Naive B cell (primary cell): ENCODE measurements at regions not wholly inside any gene's neighbourhood (a gene's known extent, or its start where the extent isn't known, plus 50 kb on each side); places are given as distances from the start of the nearest gene placed in this dataset.
"Not testable (repeated sequence)": the region's sequence is repeated elsewhere in the genome, so short reads cannot be mapped to it uniquely, and the experiment has no call there.

ENCODE experiments used
- ATAC-seq, 2 donors: fragments of 150-1000 bp; cut with Tn5 transposase; 2 replicates each; pipeline ENCODE4 v1.10.0; 2021; ENCODE audit warnings: low read depth in 2 of 2, mild to moderate bottlenecking in 2 of 2, moderate library complexity in 2 of 2
- DNase-seq: peaks from one replicate; pipeline ENCODE4 v3.0.0; 2022
- H3K27ac Mint-ChIP-seq, 6 donors: one replicate each; pipeline ENCODE4 v1.8.0; 2020 to 2022; ENCODE audit warnings: mild to moderate bottlenecking in 6 of 6, mixed read lengths in 6 of 6, moderate library complexity in 5 of 6, inconsistent platforms in 2 of 6
- H3K27me3 Mint-ChIP-seq, 3 donors: one replicate each; pipeline ENCODE4 v1.8.0; 2021 to 2022; ENCODE audit warnings: mixed read lengths in 3 of 3, mild to moderate bottlenecking in 1 of 3
- H3K36me3 Mint-ChIP-seq, 2 donors: one replicate each; pipeline ENCODE4 v1.8.0; 2020 to 2022; ENCODE audit warnings: mixed read lengths in 2 of 2, inconsistent platforms in 1 of 2, mild to moderate bottlenecking in 1 of 2
- H3K4me1 Mint-ChIP-seq, 3 donors: one replicate each; pipeline ENCODE4 v1.8.0; 2020 to 2022; ENCODE audit warnings: mixed read lengths in 3 of 3, inconsistent platforms in 1 of 3, mild to moderate bottlenecking in 1 of 3, moderate library complexity in 1 of 3
- H3K4me3 Mint-ChIP-seq, 8 donors: one replicate each; pipeline ENCODE4 v1.8.0; 2020 to 2022; ENCODE audit warnings: mild to moderate bottlenecking in 8 of 8, mixed read lengths in 8 of 8, moderate library complexity in 8 of 8, inconsistent platforms in 2 of 8
- H3K9me3 Mint-ChIP-seq, 7 donors: one replicate each; pipeline ENCODE4 v1.8.0; 2020 to 2022; ENCODE audit warnings: mixed read lengths in 7 of 7, mild to moderate bottlenecking in 5 of 7, inconsistent platforms in 2 of 7, moderate library complexity in 1 of 7

GRCh38 chr11:81190546-81190945, 1543.1 kb downstream of the FAM181B start:
- no peaks in the 10 kb centered on the region for H3K36me3 Mint-ChIP-seq
- DNase-seq, result no peak
- peaks cover 1 to 29% (median 7%) of the 10 kb centered on the region in 7 donors for H3K9me3 Mint-ChIP-seq
- no peaks in the 10 kb centered on the region for H3K4me1 Mint-ChIP-seq
- no peak overlapping the region for H3K27ac Mint-ChIP-seq
- ATAC-seq, result no peak
- H3K27me3 Mint-ChIP-seq, result no peaks in the 10 kb centered on the region
- H3K4me3 Mint-ChIP-seq, result no peak overlapping the region

GRCh38 chr11:81187033-81187432, 1546.6 kb downstream of the FAM181B start:
- not testable (repeated sequence) for DNase-seq, H3K4me3 Mint-ChIP-seq, H3K36me3 Mint-ChIP-seq, ATAC-seq, H3K27me3 Mint-ChIP-seq, H3K27ac Mint-ChIP-seq, H3K4me1 Mint-ChIP-seq
- peaks cover 3 to 27% (median 10%) of the 10 kb centered on the region in 7 donors for H3K9me3 Mint-ChIP-seq

- no peak overlapping the region for H3K27ac Mint-ChIP-seq
- no peaks in the 10 kb centered on the region for H3K36me3 Mint-ChIP-seq
- no peaks in the 10 kb centered on the region for H3K27me3 Mint-ChIP-seq
- H3K4me3 Mint-ChIP-seq, result no peak overlapping the region
- no peaks in the 10 kb centered on the region for H3K4me1 Mint-ChIP-seq
- peaks cover 0 to 7% (median 2%) of the 10 kb centered on the region in 7 donors for H3K9me3 Mint-ChIP-seq
- ATAC-seq (no peak), DNase-seq (no peak)
Measured at GRCh38 chr11:81174646-81175330, 1558.9 kb downstream of the FAM181B start.

GRCh38 chr11:81165164-81165563, 1568.5 kb downstream of the FAM181B start:
- peaks cover 0 to 4% (median 0%) of the 10 kb centered on the region in 7 donors for H3K9me3 Mint-ChIP-seq
- H3K4me3 Mint-ChIP-seq, result no peak overlapping the region
- no peaks in the 10 kb centered on the region for H3K27me3 Mint-ChIP-seq
- ATAC-seq, result no peak
- H3K4me1 Mint-ChIP-seq, result no peaks in the 10 kb centered on the region
- H3K36me3 Mint-ChIP-seq, result no peaks in the 10 kb centered on the region
- no peak overlapping the region for H3K27ac Mint-ChIP-seq
- no peak for DNase-seq

GRCh38 chr11:81159900-81160299, 1573.8 kb downstream of the FAM181B start:
- no peak overlapping the region for H3K4me3 Mint-ChIP-seq
- no peaks in the 10 kb centered on the region for H3K36me3 Mint-ChIP-seq
- ATAC-seq (no peak), DNase-seq (no peak)
- H3K9me3 Mint-ChIP-seq, result no peaks in the 10 kb centered on the region
- H3K27me3 Mint-ChIP-seq, result no peaks in the 10 kb centered on the region
- no peak overlapping the region for H3K27ac Mint-ChIP-seq
- H3K4me1 Mint-ChIP-seq, result no peaks in the 10 kb centered on the region

GRCh38 chr11:81135570-81135969, 1598.1 kb downstream of the FAM181B start:
- Mint-ChIP-seq H3K4me1 (no peaks in the 10 kb centered on the region), H3K4me3 (no peak overlapping the region), H3K9me3 (peaks cover 0 to 9% (median 0%) of the 10 kb centered on the region in 7 donors), H3K27me3 (no peaks in the 10 kb centered on the region), H3K27ac (no peak overlapping the region), H3K36me3 (no peaks in the 10 kb centered on the region)
- ATAC-seq (no peak), DNase-seq (no peak)

GRCh38 chr11:81129618-81130017, 1604.0 kb downstream of the FAM181B start:
- Mint-ChIP-seq H3K4me3 (no peak overlapping the region), H3K4me1 (no peaks in the 10 kb centered on the region), H3K9me3 (peaks cover 0 to 5% (median 0%) of the 10 kb centered on the region in 7 donors), H3K27ac (no peak overlapping the region), H3K36me3 (no peaks in the 10 kb centered on the region), H3K27me3 (no peaks in the 10 kb centered on the region)
- ATAC-seq (no peak), DNase-seq (no peak)

- Mint-ChIP-seq H3K27ac (no peak overlapping the region), H3K9me3 (peaks cover 0 to 4% (median 0%) of the 10 kb centered on the region in 7 donors), H3K4me1 (no peaks in the 10 kb centered on the region), H3K27me3 (no peaks in the 10 kb centered on the region), H3K36me3 (no peaks in the 10 kb centered on the region), H3K4me3 (no peak overlapping the region)
- DNase-seq (no peak), ATAC-seq (no peak)
Measured at GRCh38 chr11:81112718-81113117, 1620.9 kb downstream of the FAM181B start.

GRCh38 chr11:81104051-81104450, 1629.6 kb downstream of the FAM181B start:
- Mint-ChIP-seq H3K4me3 (no peak overlapping the region), H3K4me1 (no peaks in the 10 kb centered on the region), H3K27ac (no peak overlapping the region), H3K9me3 (peaks cover 0 to 11% (median 0%) of the 10 kb centered on the region in 7 donors), H3K27me3 (no peaks in the 10 kb centered on the region), H3K36me3 (no peaks in the 10 kb centered on the region)
- no peak for DNase-seq
- ATAC-seq, result no peak

GRCh38 chr11:81098471-81098870, 1635.2 kb downstream of the FAM181B start:
- no peaks in the 10 kb centered on the region for H3K36me3 Mint-ChIP-seq
- DNase-seq (no peak), ATAC-seq (no peak)
- no peaks in the 10 kb centered on the region for H3K4me1 Mint-ChIP-seq
- peaks cover 0 to 5% (median 0%) of the 10 kb centered on the region in 7 donors for H3K9me3 Mint-ChIP-seq
- H3K27me3 Mint-ChIP-seq, result no peaks in the 10 kb centered on the region
- H3K4me3 Mint-ChIP-seq, result no peak overlapping the region
- no peak overlapping the region for H3K27ac Mint-ChIP-seq

GRCh38 chr11:81092522-81092921, 1641.1 kb downstream of the FAM181B start:
- Mint-ChIP-seq H3K4me1 (no peaks in the 10 kb centered on the region), H3K27me3 (no peaks in the 10 kb centered on the region), H3K36me3 (no peaks in the 10 kb centered on the region), H3K9me3 (peaks cover 0 to 15% (median 2%) of the 10 kb centered on the region in 7 donors), H3K27ac (no peak overlapping the region), H3K4me3 (no peak overlapping the region)
- DNase-seq (no peak), ATAC-seq (no peak)

GRCh38 chr11:81089242-81089641, 1644.4 kb downstream of the FAM181B start:
- H3K27ac Mint-ChIP-seq, result no peak overlapping the region
- DNase-seq (no peak), ATAC-seq (no peak)

GRCh38 chr11:81080476-81080875, 1639.6 kb upstream of the TENM4 start:
- no peaks in the 10 kb centered on the region for H3K4me1 Mint-ChIP-seq
- no peaks in the 10 kb centered on the region for H3K36me3 Mint-ChIP-seq
- DNase-seq, result no peak
- no peaks in the 10 kb centered on the region for H3K27me3 Mint-ChIP-seq
- H3K4me3 Mint-ChIP-seq, result no peak overlapping the region
- no peak for ATAC-seq
- H3K27ac Mint-ChIP-seq, result no peak overlapping the region
- peaks cover 0 to 4% (median 2%) of the 10 kb centered on the region in 7 donors for H3K9me3 Mint-ChIP-seq

More at GRCh38 chr11:81089242-81089641, 1644.4 kb downstream of the FAM181B start:
- Mint-ChIP-seq H3K4me1 (no peaks in the 10 kb centered on the region), H3K4me3 (no peak overlapping the region), H3K27me3 (no peaks in the 10 kb centered on the region), H3K36me3 (no peaks in the 10 kb centered on the region), H3K9me3 (peaks cover 0 to 11% (median 1%) of the 10 kb centered on the region in 7 donors)

GRCh38 chr11:81072273-81072672, 1631.4 kb upstream of the TENM4 start:
- ATAC-seq, result no peak
- H3K9me3 Mint-ChIP-seq, result peaks cover 0 to 4% (median 3%) of the 10 kb centered on the region in 7 donors
- no peak for DNase-seq
- H3K27ac Mint-ChIP-seq, result no peak overlapping the region
- H3K4me1 Mint-ChIP-seq, result peaks cover 0 to 5% (median 0%) of the 10 kb centered on the region in 3 donors
- no peaks in the 10 kb centered on the region for H3K36me3 Mint-ChIP-seq
- no peak overlapping the region for H3K4me3 Mint-ChIP-seq
- H3K27me3 Mint-ChIP-seq, result peaks cover 0 to 4% (median 0%) of the 10 kb centered on the region in 3 donors
